ENCODE measurements at regions not wholly inside any gene's neighbourhood (a gene's known extent, or its start where the extent isn't known, plus 50 kb on each side); places are given as distances from the start of the nearest gene placed in this dataset.

DNA sequence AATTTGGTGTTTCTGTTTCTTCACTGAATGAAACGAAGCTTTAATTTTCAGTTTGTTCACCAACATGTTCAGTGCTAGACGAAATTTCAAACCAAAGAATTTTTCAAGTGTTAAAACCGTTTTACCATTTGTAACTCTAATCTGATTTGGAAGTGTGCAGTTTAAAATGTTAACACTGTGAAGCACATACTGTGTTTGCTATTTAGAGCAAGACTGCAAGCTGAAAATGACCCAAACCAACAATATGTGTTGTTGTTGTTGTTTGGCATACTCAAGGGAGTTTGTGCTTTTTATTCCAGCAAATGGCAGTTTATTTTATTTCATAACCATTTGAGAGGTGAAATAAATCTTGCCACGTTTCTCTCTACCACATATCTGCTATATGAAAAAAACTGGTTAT lies 128.4 kb upstream of the CDH7 start:
- Histone ChIP-seq H3K9me3 (no peaks in the 10 kb centered on the region), H3K4me1 (no peaks in the 10 kb centered on the region), H3K4me3 (no peak overlapping the region), H3K27ac (no peak overlapping the region), H3K27me3 (no peaks in the 10 kb centered on the region), H3K36me3 (no peaks in the 10 kb centered on the region)
- intact Hi-C loops (cut with DNase I) = no loop called here
- 41 to 70% methylated on average over 4 of the region's 4 CpGs for WGBS, 2 donors
- TF ChIP-seq, protein P1, sequence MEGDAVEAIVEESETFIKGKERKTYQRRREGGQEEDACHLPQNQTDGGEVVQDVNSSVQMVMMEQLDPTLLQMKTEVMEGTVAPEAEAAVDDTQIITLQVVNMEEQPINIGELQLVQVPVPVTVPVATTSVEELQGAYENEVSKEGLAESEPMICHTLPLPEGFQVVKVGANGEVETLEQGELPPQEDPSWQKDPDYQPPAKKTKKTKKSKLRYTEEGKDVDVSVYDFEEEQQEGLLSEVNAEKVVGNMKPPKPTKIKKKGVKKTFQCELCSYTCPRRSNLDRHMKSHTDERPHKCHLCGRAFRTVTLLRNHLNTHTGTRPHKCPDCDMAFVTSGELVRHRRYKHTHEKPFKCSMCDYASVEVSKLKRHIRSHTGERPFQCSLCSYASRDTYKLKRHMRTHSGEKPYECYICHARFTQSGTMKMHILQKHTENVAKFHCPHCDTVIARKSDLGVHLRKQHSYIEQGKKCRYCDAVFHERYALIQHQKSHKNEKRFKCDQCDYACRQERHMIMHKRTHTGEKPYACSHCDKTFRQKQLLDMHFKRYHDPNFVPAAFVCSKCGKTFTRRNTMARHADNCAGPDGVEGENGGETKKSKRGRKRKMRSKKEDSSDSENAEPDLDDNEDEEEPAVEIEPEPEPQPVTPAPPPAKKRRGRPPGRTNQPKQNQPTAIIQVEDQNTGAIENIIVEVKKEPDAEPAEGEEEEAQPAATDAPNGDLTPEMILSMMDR (IDR thresholded peaks at IDR 0.05) = no peak
- TF ChIP-seq EP300 (IDR thresholded peaks at IDR 0.05) = no peak
- no peak for TF ChIP-seq POLR2A (IDR thresholded peaks at IDR 0.05)
- TF ChIP-seq POLR2AphosphoS5 (IDR thresholded peaks at IDR 0.05) = no peak
- no peak for DNase-seq

DNA sequence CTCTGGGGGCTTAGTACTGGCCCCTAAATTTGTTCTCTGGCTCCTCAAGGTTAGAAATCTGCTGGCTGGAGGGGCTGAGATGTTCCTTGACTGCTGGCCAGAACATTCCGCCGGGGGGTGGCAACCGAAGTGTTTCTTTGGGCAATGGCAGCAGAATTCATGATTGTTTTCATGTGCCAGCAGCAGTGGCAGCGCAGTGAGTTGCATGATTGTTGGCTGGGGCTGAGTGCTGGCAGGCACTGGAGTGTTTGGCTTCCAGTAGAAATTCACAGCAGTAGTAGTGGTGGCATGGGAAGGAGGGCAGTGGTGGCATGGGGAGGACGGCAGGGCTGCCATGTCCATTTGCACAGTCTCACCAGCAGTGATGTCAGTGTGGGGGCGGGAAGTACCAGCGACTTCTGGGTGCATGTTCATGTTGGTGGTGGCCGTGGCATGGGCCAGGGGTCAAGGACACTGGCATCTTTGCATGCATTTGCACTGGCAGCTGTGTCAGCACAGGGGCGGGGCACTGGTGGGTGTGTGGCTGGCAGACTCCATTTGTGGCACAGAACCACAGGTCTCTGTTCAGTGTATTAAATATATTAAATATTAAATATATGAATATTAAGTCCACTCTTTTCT lies 130.6 kb upstream of the CDH7 start:
- no peaks in the 10 kb centered on the region for H3K36me3 ChIP-seq
- no peaks in the 10 kb centered on the region for H3K4me1 ChIP-seq
- no peak overlapping the region for H3K4me3 ChIP-seq
- H3K27ac ChIP-seq = no peak overlapping the region
- H3K9me3 ChIP-seq = no peaks in the 10 kb centered on the region
- H3K27me3 ChIP-seq = no peaks in the 10 kb centered on the region
- intact Hi-C loops (cut with DNase I) = no loop called here
- no peak for DNase-seq
- no peak for TF ChIP-seq POLR2AphosphoS5 (IDR thresholded peaks at IDR 0.05)
- no peak for TF ChIP-seq EP300 (IDR thresholded peaks at IDR 0.05)
- WGBS, 2 donors = 78 to 88% methylated on average over 9 of the region's 9 CpGs

DNA sequence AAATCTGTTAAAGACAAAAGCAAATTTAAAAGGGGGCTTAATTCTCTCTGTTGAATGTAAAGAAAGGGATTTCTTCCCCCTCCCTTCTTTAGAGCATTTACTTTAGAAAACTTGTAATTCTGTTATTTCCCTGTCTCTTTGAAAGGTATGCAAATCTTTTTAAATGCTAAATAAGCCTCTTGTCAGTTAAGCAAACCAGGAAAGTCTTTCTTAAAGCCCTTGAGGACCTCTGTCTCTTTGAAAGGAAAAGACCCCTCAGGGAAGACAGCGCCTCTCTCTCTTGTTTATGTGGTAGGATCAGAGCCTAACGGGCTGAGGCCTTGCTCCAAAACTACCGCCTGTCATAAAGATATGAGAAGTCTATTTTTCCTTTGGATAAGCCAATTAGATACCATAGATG lies 139.9 kb upstream of the CDH7 start:
- Histone ChIP-seq H3K4me1 (no peaks in the 10 kb centered on the region), H3K27ac (no peak overlapping the region), H3K27me3 (no peaks in the 10 kb centered on the region), H3K9me3 (no peaks in the 10 kb centered on the region), H3K4me3 (no peak overlapping the region), H3K36me3 (no peaks in the 10 kb centered on the region)
- 44 to 59% methylated on average over 3 of the region's 3 CpGs for WGBS, 2 donors
- no peak for DNase-seq
- TF ChIP-seq EP300 (IDR thresholded peaks at IDR 0.05) (no peak), POLR2AphosphoS5 (IDR thresholded peaks at IDR 0.05) (no peak), POLR2A (IDR thresholded peaks at IDR 0.05) (no peak)
- TF ChIP-seq, protein P1 (IDR thresholded peaks at IDR 0.05) = no peak
- intact Hi-C loops (cut with DNase I) = no loop called here

DNA sequence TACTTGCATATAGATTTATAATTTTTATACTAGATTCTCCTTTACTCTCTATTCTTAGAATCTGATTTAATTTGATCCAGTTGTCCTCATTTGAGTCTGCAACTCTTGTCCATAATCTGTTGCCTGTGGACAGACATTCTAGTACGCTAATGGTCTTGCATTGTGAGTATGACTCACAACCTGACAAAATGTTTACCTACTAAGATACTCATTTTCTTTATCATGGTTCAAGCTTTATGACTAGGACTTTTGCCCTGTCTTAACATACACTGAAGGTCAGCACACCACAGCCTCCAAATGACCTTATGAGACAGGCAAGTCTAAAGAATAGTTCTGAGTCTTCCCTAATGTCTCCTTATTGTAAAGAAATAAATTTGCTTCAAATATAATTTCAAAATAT lies 142.3 kb upstream of the CDH7 start:
- Histone ChIP-seq H3K4me3 (no peak overlapping the region), H3K27ac (no peak overlapping the region), H3K4me1 (no peaks in the 10 kb centered on the region), H3K36me3 (no peaks in the 10 kb centered on the region), H3K9me3 (no peaks in the 10 kb centered on the region), H3K27me3 (no peaks in the 10 kb centered on the region)
- DNase-seq = no peak
- WGBS, 2 donors = 39 to 72% methylated on average over 1 of the region's 1 CpG
- TF ChIP-seq, protein P1 (IDR thresholded peaks at IDR 0.05) = no peak
- no peak for TF ChIP-seq POLR2AphosphoS5 (IDR thresholded peaks at IDR 0.05)
- TF ChIP-seq EP300 (IDR thresholded peaks at IDR 0.05) = no peak
- no peak for TF ChIP-seq POLR2A (IDR thresholded peaks at IDR 0.05)
- intact Hi-C loops (cut with DNase I) = no loop called here

DNA sequence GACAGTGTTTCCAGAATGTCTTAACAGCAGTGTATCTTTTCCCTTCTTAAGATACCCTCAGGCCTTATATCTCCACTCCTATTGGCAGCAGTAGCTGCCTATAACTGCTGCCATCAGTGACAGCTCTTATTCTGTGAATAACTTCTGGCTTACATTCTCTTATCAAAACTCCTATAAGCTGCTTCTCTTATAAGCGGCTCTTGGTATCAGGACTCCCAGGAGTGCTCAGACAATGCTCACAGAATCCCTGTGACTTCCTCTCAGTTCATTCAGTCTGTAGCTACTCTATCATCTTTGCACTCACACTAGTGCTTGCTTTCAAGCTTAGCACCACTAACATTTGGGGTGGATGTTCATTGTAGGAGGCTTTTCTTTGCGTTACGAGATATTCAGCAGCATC lies 143.7 kb upstream of the CDH7 start:
- no peak overlapping the region for H3K27ac ChIP-seq
- TF ChIP-seq EP300 (IDR thresholded peaks at IDR 0.05) (no peak), POLR2AphosphoS5 (IDR thresholded peaks at IDR 0.05) (no peak)
- TF ChIP-seq, protein P1 (IDR thresholded peaks at IDR 0.05) = no peak
- intact Hi-C loops (cut with DNase I) = no loop called here
- H3K27me3 ChIP-seq = no peaks in the 10 kb centered on the region
- no peak overlapping the region for H3K4me3 ChIP-seq
- H3K36me3 ChIP-seq = no peaks in the 10 kb centered on the region
- H3K4me1 ChIP-seq = no peaks in the 10 kb centered on the region
- WGBS, 2 donors = 93 to 96% methylated on average over 3 of the region's 3 CpGs
- no peaks in the 10 kb centered on the region for H3K9me3 ChIP-seq
- DNase-seq = no peak
